ENCODE measurements at regions not wholly inside any gene's neighbourhood (a gene's known extent, or its start where the extent isn't known, plus 50 kb on each side); places are given as distances from the start of the nearest gene placed in this dataset.

- H3K27ac ChIP-seq: no peak overlapping the region
- no peaks in the 10 kb centered on the region for H3K36me3 ChIP-seq
- TF ChIP-seq CTCF (IDR thresholded peaks at IDR 0.05) (no peak), POLR2AphosphoS5 (IDR thresholded peaks at IDR 0.05) (no peak), EP300 (IDR thresholded peaks at IDR 0.05) (no peak), POLR2A (IDR thresholded peaks at IDR 0.05) (no peak)
- no peak for DNase-seq (ENCODE audit: low spot score in 2 of 2)
- H3K27me3 ChIP-seq: no peaks in the 10 kb centered on the region
- H3K4me3 ChIP-seq: no peak overlapping the region
- H3K4me1 ChIP-seq: no peaks in the 10 kb centered on the region
- H3K9me3 ChIP-seq: no peaks in the 10 kb centered on the region
- WGBS: 64% methylated on average over 4 of the region's 4 CpGs
These were observed 103.1 kb upstream of the PNPLA4 start for GRCh38 chrX:8030361-8030760.

GRCh38 chrX:8027827-8028226 lies 100.6 kb upstream of the PNPLA4 start:
- no peak for DNase-seq (ENCODE audit: low spot score in 2 of 2)
- Histone ChIP-seq H3K9me3 (no peaks in the 10 kb centered on the region), H3K27me3 (no peaks in the 10 kb centered on the region), H3K27ac (no peak overlapping the region), H3K4me3 (no peak overlapping the region), H3K36me3 (no peaks in the 10 kb centered on the region), H3K4me1 (no peaks in the 10 kb centered on the region)
- TF ChIP-seq POLR2A (IDR thresholded peaks at IDR 0.05) (no peak), EP300 (IDR thresholded peaks at IDR 0.05) (no peak), POLR2AphosphoS5 (IDR thresholded peaks at IDR 0.05) (no peak), CTCF (IDR thresholded peaks at IDR 0.05) (no peak)
- WGBS: 17% methylated on average over 1 of the region's 1 CpG

- no peak for TF ChIP-seq POLR2AphosphoS5 (IDR thresholded peaks at IDR 0.05)
- TF ChIP-seq CTCF (IDR thresholded peaks at IDR 0.05): no peak
- TF ChIP-seq POLR2A (IDR thresholded peaks at IDR 0.05): no peak
- no peak for TF ChIP-seq EP300 (IDR thresholded peaks at IDR 0.05)
- H3K4me1 ChIP-seq: no peaks in the 10 kb centered on the region
- no peak overlapping the region for H3K27ac ChIP-seq
- no peak overlapping the region for H3K4me3 ChIP-seq
- H3K27me3 ChIP-seq: no peaks in the 10 kb centered on the region
- no peaks in the 10 kb centered on the region for H3K9me3 ChIP-seq
- no peak for DNase-seq (ENCODE audit: low spot score in 2 of 2)
- H3K36me3 ChIP-seq: no peaks in the 10 kb centered on the region
These were observed 98.5 kb upstream of the PNPLA4 start for GRCh38 chrX:8025705-8026104.

- Histone ChIP-seq H3K4me1 (no peaks in the 10 kb centered on the region), H3K27ac (no peak overlapping the region), H3K4me3 (no peak overlapping the region), H3K36me3 (no peaks in the 10 kb centered on the region), H3K9me3 (no peaks in the 10 kb centered on the region), H3K27me3 (no peaks in the 10 kb centered on the region)
- 88% methylated on average over 5 of the region's 5 CpGs for WGBS
- DNase-seq (ENCODE audit: low spot score in 2 of 2): no peak
- TF ChIP-seq EP300 (IDR thresholded peaks at IDR 0.05): no peak
- TF ChIP-seq POLR2AphosphoS5 (IDR thresholded peaks at IDR 0.05): no peak
- no peak for TF ChIP-seq CTCF (IDR thresholded peaks at IDR 0.05)
These were observed 91.7 kb upstream of the PNPLA4 start for GRCh38 chrX:8018934-8019333.

GRCh38 chrX:8010105-8010504 lies 82.9 kb upstream of the PNPLA4 start:
- Histone ChIP-seq H3K27ac (no peak overlapping the region), H3K4me3 (no peak overlapping the region), H3K27me3 (no peaks in the 10 kb centered on the region), H3K36me3 (no peaks in the 10 kb centered on the region), H3K4me1 (no peaks in the 10 kb centered on the region), H3K9me3 (no peaks in the 10 kb centered on the region)
- no peak for DNase-seq (ENCODE audit: low spot score in 2 of 2)
- WGBS: 82% methylated on average over 4 of the region's 4 CpGs
- TF ChIP-seq POLR2AphosphoS5 (IDR thresholded peaks at IDR 0.05) (no peak), POLR2A (IDR thresholded peaks at IDR 0.05) (no peak), CTCF (IDR thresholded peaks at IDR 0.05) (no peak), EP300 (IDR thresholded peaks at IDR 0.05) (no peak)

Data from suprapubic skin (tissue), 4 donors.